CD14-positive monocyte (primary cell): ENCODE measurements at regions not wholly inside any gene's neighbourhood (a gene's known extent, or its start where the extent isn't known, plus 50 kb on each side); places are given as distances from the start of the nearest gene placed in this dataset.

Experiments
- DNase-seq, 3 donors: peaks; one replicate each; pipeline ENCODE4 v3.0.0-alpha.2; 2011 to 2022
- H2AFZ ChIP-seq: 2 replicates; pipeline ENCODE4 v1.6.0; 2012; ENCODE audit warnings: mild to moderate bottlenecking, low read depth, low read length, inconsistent platforms; ENCODE audit not compliant: insufficient read depth, poor library complexity, severe bottlenecking
- H3K27ac ChIP-seq, 2 donors: 1 replicate in 1 of 2; 2 replicates in 1 of 2; pipeline ENCODE4 v1.5.1; 2012 to 2013; ENCODE audit warnings: low read length in 2 of 2, control low read depth in 1 of 2, inconsistent platforms in 1 of 2, low read depth in 1 of 2, mild to moderate bottlenecking in 1 of 2
- H3K27me3 ChIP-seq, 2 donors: one replicate each; pipeline versions ENCODE4 v1.6.0 to v1.6.1; 2011 to 2013; ENCODE audit warnings: low read length in 2 of 2; ENCODE audit not compliant: control insufficient read depth in 2 of 2, insufficient read depth in 2 of 2
- H3K36me3 ChIP-seq, 2 donors: replicated peaks in 1 of 2; 1 replicate in 1 of 2; 2 replicates in 1 of 2; pipeline versions ENCODE4 v1.5.1 to v1.6.1; 2012 to 2013; ENCODE audit warnings: low read length in 2 of 2, control low read depth in 1 of 2, inconsistent platforms in 1 of 2, mild to moderate bottlenecking in 1 of 2; ENCODE audit not compliant: insufficient read depth in 2 of 2, control insufficient read depth in 1 of 2
- H3K4me1 ChIP-seq, 2 donors: 1 replicate in 1 of 2; 2 replicates in 1 of 2; pipeline versions ENCODE4 v1.5.1 to v1.6.1; 2012 to 2013; ENCODE audit warnings: low read length in 2 of 2, control low read depth in 1 of 2, inconsistent platforms in 1 of 2, mild to moderate bottlenecking in 1 of 2, moderate library complexity in 1 of 2; ENCODE audit not compliant: insufficient read depth in 2 of 2, control insufficient read depth in 1 of 2
- H3K4me2 ChIP-seq: replicated peaks from 2 replicates; pipeline ENCODE3; 2012; ENCODE audit warnings: low read length, moderate library complexity, mild to moderate bottlenecking; ENCODE audit not compliant: poor library complexity, severe bottlenecking; ENCODE audit errors: extremely low read depth
- H3K4me3 ChIP-seq, 3 experiments: fragments of 200-600 bp in 1 of 3; sonication (generic) in 1 of 3; replicated peaks in 1 of 3; 1 replicate in 2 of 3; 2 replicates in 1 of 3; pipeline ENCODE4 v1.5.1; 2011 to 2013; ENCODE audit warnings: low read length in 3 of 3, mild to moderate bottlenecking in 3 of 3, control low read depth in 2 of 3, low read depth in 2 of 3, inconsistent platforms in 1 of 3, moderate library complexity in 1 of 3
- H3K79me2 ChIP-seq: 2 replicates; pipeline ENCODE4 v1.6.0; 2012; ENCODE audit warnings: mild to moderate bottlenecking, control low read depth, inconsistent platforms, low read length, moderate library complexity; ENCODE audit not compliant: insufficient read depth
- H3K9ac ChIP-seq: 2 replicates; pipeline ENCODE4 v1.6.0; 2017; ENCODE audit warnings: low read length, mild to moderate bottlenecking; ENCODE audit not compliant: insufficient read depth, poor library complexity, severe bottlenecking
- H3K9me3 ChIP-seq, 2 donors: replicated peaks in 1 of 2; 1 replicate in 1 of 2; 2 replicates in 1 of 2; pipeline versions ENCODE4 v1.5.1 to v1.6.1; 2012 to 2013; ENCODE audit warnings: low read length in 2 of 2, control low read depth in 1 of 2; ENCODE audit not compliant: control insufficient read depth in 1 of 2, insufficient read depth in 1 of 2
- H4K20me1 ChIP-seq: 2 replicates; pipeline ENCODE4 v1.6.0; 2012; ENCODE audit warnings: mild to moderate bottlenecking, low read length, control low read depth, moderate library complexity; ENCODE audit not compliant: insufficient read depth
- H3K27ac Mint-ChIP-seq, 7 donors: one replicate each; pipeline ENCODE4 v1.8.0; 2020; ENCODE audit warnings: mild to moderate bottlenecking in 7 of 7, mixed read lengths in 7 of 7, moderate library complexity in 6 of 7, inconsistent platforms in 2 of 7
- H3K27me3 Mint-ChIP-seq, 3 donors: one replicate each; pipeline ENCODE4 v1.8.0; 2021 to 2022; ENCODE audit warnings: low read depth in 3 of 3, mild to moderate bottlenecking in 3 of 3, mixed read lengths in 3 of 3, moderate library complexity in 3 of 3, inconsistent platforms in 1 of 3
- H3K36me3 Mint-ChIP-seq, 2 donors: one replicate each; pipeline ENCODE4 v1.8.0; 2020; ENCODE audit warnings: mixed read lengths in 2 of 2, inconsistent platforms in 1 of 2, mild to moderate bottlenecking in 1 of 2
- H3K4me1 Mint-ChIP-seq: one replicate; pipeline ENCODE4 v1.8.0; 2020; ENCODE audit warnings: mild to moderate bottlenecking, mixed read lengths
- H3K4me3 Mint-ChIP-seq, 2 donors: one replicate each; pipeline ENCODE4 v1.8.0; 2020; ENCODE audit warnings: mild to moderate bottlenecking in 2 of 2, mixed read lengths in 2 of 2, moderate library complexity in 1 of 2
- H3K9me3 Mint-ChIP-seq, 7 donors: one replicate each; pipeline ENCODE4 v1.8.0; 2020 to 2022; ENCODE audit warnings: mixed read lengths in 7 of 7, mild to moderate bottlenecking in 6 of 7, moderate library complexity in 6 of 7, inconsistent platforms in 2 of 7
- WGBS: methylation state at CpG from one replicate; pipeline ENCODE4 v1.1.5; 2013; ENCODE audit warnings: missing lambda C conversion rate; ENCODE audit not compliant: insufficient coverage; 5-methylcytosine and 5-hydroxymethylcytosine counted together
- intact Hi-C, 2 donors: fragments of 100-400 bp; cut with micrococcal nuclease; formaldehyde crosslinking; loops; one replicate each; pipeline versions ENCODE4 v1.15.0 to v1.15.1; 2023
- TF ChIP-seq, protein P1 (sequence below): fragments of 200-600 bp; IDR thresholded peaks from one replicate; pipeline ENCODE4 v1.8.0; 2022; ENCODE audit warnings: antibody characterized with exemption, mild to moderate bottlenecking

DNA sequence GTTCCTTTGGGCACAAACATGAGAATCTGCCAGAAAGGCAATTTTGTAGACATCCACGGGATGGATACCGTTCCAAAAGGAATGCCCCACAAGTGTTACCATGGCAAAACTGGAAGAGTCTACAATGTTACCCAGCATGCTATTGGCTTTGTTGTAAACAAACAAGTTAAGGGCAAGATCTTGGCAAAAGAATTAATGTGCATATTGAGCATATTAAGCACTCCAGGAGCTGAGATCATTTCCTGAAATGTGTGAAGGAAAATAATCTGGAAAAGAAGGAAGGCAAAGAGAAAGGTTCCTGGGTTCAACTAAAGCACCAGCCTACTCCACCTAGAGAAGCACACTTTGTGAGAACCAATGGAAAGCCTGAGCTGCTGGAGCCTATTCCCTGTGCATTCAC, 103.9 kb upstream of the ARG1 start:
- intact Hi-C loops: no loop called here
- DNase-seq: no peak
- Histone ChIP-seq H3K4me1 (no peaks in the 10 kb centered on the region), H3K9me3 (no peaks in the 10 kb centered on the region), H4K20me1 (no peaks in the 10 kb centered on the region), H3K27ac (no peak overlapping the region), H3K36me3 (no peaks in the 10 kb centered on the region), H3K79me2 (no peaks in the 10 kb centered on the region), H3K27me3 (no peaks in the 10 kb centered on the region), H3K4me3 (no peak overlapping the region), H2AFZ (no peak overlapping the region), H3K9ac (no peak overlapping the region), H3K4me2 (no peak overlapping the region)
- Mint-ChIP-seq H3K27ac (no peak overlapping the region), H3K27me3 (no peaks in the 10 kb centered on the region), H3K4me3 (no peak overlapping the region), H3K4me1 (no peaks in the 10 kb centered on the region), H3K9me3 (peaks cover 0 to 3% (median 2%) of the 10 kb centered on the region in 7 donors), H3K36me3 (no peaks in the 10 kb centered on the region)
- 100% methylated on average over 2 of the region's 2 CpGs for WGBS
- TF ChIP-seq, protein P1, sequence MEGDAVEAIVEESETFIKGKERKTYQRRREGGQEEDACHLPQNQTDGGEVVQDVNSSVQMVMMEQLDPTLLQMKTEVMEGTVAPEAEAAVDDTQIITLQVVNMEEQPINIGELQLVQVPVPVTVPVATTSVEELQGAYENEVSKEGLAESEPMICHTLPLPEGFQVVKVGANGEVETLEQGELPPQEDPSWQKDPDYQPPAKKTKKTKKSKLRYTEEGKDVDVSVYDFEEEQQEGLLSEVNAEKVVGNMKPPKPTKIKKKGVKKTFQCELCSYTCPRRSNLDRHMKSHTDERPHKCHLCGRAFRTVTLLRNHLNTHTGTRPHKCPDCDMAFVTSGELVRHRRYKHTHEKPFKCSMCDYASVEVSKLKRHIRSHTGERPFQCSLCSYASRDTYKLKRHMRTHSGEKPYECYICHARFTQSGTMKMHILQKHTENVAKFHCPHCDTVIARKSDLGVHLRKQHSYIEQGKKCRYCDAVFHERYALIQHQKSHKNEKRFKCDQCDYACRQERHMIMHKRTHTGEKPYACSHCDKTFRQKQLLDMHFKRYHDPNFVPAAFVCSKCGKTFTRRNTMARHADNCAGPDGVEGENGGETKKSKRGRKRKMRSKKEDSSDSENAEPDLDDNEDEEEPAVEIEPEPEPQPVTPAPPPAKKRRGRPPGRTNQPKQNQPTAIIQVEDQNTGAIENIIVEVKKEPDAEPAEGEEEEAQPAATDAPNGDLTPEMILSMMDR: no peak

DNA sequence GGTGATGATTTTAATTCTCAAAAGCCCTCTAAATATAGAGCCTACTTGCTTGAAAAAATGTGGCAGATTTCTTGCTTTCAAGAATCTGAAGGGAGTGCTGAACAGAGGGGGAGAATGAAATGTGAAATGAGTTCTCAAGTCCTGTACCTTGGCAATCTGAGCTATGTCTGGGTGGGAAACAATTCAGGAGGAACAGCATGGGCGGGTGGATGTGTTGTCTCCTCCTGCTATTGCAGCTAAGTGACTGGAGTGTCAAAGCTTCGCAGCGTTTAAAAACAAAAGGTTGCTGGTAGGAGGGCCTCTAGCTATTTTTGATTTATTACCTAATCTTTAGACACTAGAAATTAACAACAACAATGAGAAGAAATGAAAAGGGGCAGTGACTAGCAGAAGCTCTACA, 102.5 kb upstream of the ARG1 start:
- Histone ChIP-seq H3K9me3 (peaks cover 0 to 4% of the 10 kb centered on the region in 2 donors), H4K20me1 (no peaks in the 10 kb centered on the region), H3K27me3 (no peaks in the 10 kb centered on the region), H3K27ac (no peak overlapping the region), H3K4me1 (no peaks in the 10 kb centered on the region), H3K79me2 (no peaks in the 10 kb centered on the region), H3K4me3 (no peak overlapping the region), H3K4me2 (no peak overlapping the region), H2AFZ (no peak overlapping the region), H3K9ac (no peak overlapping the region), H3K36me3 (no peaks in the 10 kb centered on the region)
- peaks cover 0 to 11% (median 5%) of the 10 kb centered on the region in 7 donors for H3K9me3 Mint-ChIP-seq
- DNase-seq: no peak
- H3K36me3 Mint-ChIP-seq: no peaks in the 10 kb centered on the region
- H3K27me3 Mint-ChIP-seq: no peaks in the 10 kb centered on the region
- WGBS: 83% methylated on average over 1 of the region's 3 CpGs
- no peaks in the 10 kb centered on the region for H3K4me1 Mint-ChIP-seq
- intact Hi-C loops: no loop called here
- H3K27ac Mint-ChIP-seq: no peak overlapping the region
- H3K4me3 Mint-ChIP-seq: no peak overlapping the region
- TF ChIP-seq, protein P1: no peak
